ENCODE measurements at regions not wholly inside any gene's neighbourhood (a gene's known extent, or its start where the extent isn't known, plus 50 kb on each side); places are given as distances from the start of the nearest gene placed in this dataset.

DNA sequence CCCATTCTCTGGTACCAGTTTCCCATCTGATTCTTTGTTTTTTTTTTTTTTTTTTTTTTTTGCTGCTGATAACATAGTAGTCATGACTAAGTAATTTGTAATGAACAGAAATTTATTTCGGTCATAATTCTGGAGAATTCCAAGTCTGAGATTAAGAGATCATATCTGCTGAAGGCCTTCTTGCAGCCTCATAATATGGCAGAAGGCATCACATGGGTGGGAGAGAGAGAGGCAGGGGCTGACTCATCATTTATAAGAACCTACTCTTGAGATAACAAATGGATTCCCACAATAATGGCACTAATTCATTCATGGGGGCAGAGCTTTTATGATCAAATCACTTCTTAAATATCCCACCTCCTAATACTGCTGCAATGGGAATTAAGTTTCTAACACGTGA lies 1034.3 kb downstream of the STIM2 start:
- Histone ChIP-seq H3K9ac (ENCODE audit: insufficient read length, low read depth) (no peak overlapping the region), H3K36me3 (ENCODE audit: insufficient read depth, insufficient read length, low read length) (no peaks in the 10 kb centered on the region), H3K4me1 (ENCODE audit: insufficient read depth, insufficient read length) (no peaks in the 10 kb centered on the region), H3K4me3 (ENCODE audit: insufficient read length, low read depth) (no peak overlapping the region), H3K27me3 (ENCODE audit: insufficient read depth, insufficient read length) (no peaks in the 10 kb centered on the region), H3K9me3 (ENCODE audit: insufficient read depth, low read length) (no peaks in the 10 kb centered on the region; the same call in 1 of the 2 replicates)
- no peak for DNase-seq (ENCODE audit: low read depth, low spot score)
- TF ChIP-seq YY1 (IDR thresholded peaks at IDR 0.05; ENCODE audit: insufficient read depth, insufficient read length) (no peak), ZNF274 (IDR thresholded peaks at IDR 0.05; ENCODE audit: low read depth, low read length) (no peak), SUZ12 (IDR thresholded peaks at IDR 0.05; ENCODE audit: extremely low read depth, insufficient read depth, insufficient read length) (no peak)

DNA sequence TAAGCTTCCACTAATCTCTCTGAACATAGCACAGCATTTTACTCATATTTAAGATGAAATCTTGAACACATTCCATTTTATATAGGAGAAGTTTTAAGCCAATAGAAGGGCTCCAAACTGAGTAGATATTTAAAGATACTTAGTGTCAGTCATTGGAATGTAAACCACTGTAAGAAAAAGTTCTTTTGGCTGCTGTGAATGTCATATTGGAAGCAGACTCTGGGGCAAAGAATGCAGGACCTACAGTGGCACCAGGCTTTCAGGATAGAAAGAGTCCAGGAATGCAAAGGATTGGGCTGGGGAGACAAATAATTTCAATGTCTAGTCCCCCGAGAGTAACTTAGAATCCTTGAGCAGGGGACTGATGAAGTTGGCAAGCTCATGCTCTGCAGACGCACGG lies 1047.7 kb downstream of the STIM2 start:
- Histone ChIP-seq H3K9me3 (ENCODE audit: insufficient read depth, low read length) (no peaks in the 10 kb centered on the region), H3K4me1 (ENCODE audit: insufficient read depth, insufficient read length) (no peaks in the 10 kb centered on the region), H3K4me3 (ENCODE audit: insufficient read length, low read depth) (no peak overlapping the region), H3K9ac (ENCODE audit: insufficient read length, low read depth) (no peak overlapping the region), H3K36me3 (ENCODE audit: insufficient read depth, insufficient read length, low read length) (no peaks in the 10 kb centered on the region), H3K27me3 (ENCODE audit: insufficient read depth, insufficient read length) (no peaks in the 10 kb centered on the region)
- no peak for TF ChIP-seq YY1 (IDR thresholded peaks at IDR 0.05; ENCODE audit: insufficient read depth, insufficient read length)
- TF ChIP-seq ZNF274 (IDR thresholded peaks at IDR 0.05; ENCODE audit: low read depth, low read length), result no peak
- no peak for TF ChIP-seq SUZ12 (IDR thresholded peaks at IDR 0.05; ENCODE audit: extremely low read depth, insufficient read depth, insufficient read length)
- no peak for DNase-seq (ENCODE audit: low read depth, low spot score)

DNA sequence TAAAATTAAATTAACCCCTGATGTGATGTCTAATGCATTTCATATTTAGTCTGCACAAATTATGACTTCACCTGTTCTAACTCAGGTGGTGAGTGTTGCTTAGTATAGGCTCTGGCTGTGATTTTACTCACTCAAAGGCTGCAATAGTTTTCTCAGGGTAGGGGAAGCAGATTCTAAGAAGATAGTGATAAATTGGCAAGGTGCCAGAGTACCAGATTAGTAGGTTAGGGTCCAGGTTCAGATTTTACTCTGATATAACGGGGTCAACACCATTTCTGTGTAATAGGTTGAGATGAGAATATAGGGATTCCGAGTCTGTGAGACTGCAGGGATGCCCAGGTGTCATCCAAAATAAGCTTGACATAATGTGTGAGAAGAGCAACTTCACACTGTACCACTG lies 1049.6 kb downstream of the STIM2 start:
- no peak for TF ChIP-seq ZNF274 (IDR thresholded peaks at IDR 0.05; ENCODE audit: low read depth, low read length)
- no peak for TF ChIP-seq YY1 (IDR thresholded peaks at IDR 0.05; ENCODE audit: insufficient read depth, insufficient read length)
- TF ChIP-seq SUZ12 (IDR thresholded peaks at IDR 0.05; ENCODE audit: extremely low read depth, insufficient read depth, insufficient read length), result no peak
- Histone ChIP-seq H3K9me3 (ENCODE audit: insufficient read depth, low read length) (no peaks in the 10 kb centered on the region), H3K36me3 (ENCODE audit: insufficient read depth, insufficient read length, low read length) (no peaks in the 10 kb centered on the region), H3K4me3 (ENCODE audit: insufficient read length, low read depth) (no peak overlapping the region), H3K4me1 (ENCODE audit: insufficient read depth, insufficient read length) (no peaks in the 10 kb centered on the region), H3K9ac (ENCODE audit: insufficient read length, low read depth) (no peak overlapping the region), H3K27me3 (ENCODE audit: insufficient read depth, insufficient read length) (no peaks in the 10 kb centered on the region)
- no peak for DNase-seq (ENCODE audit: low read depth, low spot score)

DNA sequence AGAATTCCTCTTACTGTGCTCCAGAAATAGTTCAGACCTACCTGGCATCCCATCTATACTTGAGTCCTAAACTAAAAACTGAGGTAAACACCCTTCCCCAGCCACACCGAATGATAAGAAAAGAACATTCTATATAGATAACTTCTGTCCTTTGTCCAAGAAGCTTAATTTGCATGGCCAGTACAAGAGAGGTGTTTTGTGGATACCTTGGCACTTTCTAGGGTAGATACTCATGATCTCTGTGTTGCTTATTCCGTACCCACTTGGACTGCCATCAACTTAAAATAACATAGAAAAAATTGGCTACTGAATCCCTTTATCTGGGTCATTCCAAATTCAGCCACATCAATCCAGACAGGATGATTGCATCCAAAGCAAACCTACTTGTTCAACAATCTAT lies 1050.4 kb downstream of the STIM2 start:
- Histone ChIP-seq H3K9me3 (ENCODE audit: insufficient read depth, low read length) (no peaks in the 10 kb centered on the region), H3K4me1 (ENCODE audit: insufficient read depth, insufficient read length) (no peaks in the 10 kb centered on the region)
- TF ChIP-seq SUZ12 (IDR thresholded peaks at IDR 0.05; ENCODE audit: extremely low read depth, insufficient read depth, insufficient read length) (no peak), ZNF274 (IDR thresholded peaks at IDR 0.05; ENCODE audit: low read depth, low read length) (no peak), YY1 (IDR thresholded peaks at IDR 0.05; ENCODE audit: insufficient read depth, insufficient read length) (no peak)

DNA sequence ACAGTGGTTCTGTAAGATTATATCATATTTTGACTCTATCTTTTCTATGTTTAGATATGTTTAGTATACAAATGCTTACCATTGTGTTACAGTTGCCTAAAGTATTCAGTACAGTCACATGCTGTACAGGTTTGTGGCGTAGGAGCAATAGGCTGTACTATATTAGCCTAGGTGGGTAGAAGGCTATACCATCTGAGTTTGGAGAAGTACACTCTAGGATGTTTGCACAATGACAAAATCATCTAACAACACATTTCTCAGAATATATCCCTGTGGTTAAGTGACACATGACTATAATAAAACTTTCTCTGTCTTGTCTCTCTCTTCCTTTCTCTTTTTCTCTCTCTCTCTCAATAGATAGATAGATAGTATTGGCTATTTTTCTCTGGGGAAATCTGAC lies 1053.1 kb downstream of the STIM2 start:
- Histone ChIP-seq H3K4me3 (ENCODE audit: insufficient read length, low read depth) (no peak overlapping the region), H3K9ac (ENCODE audit: insufficient read length, low read depth) (no peak overlapping the region), H3K4me1 (ENCODE audit: insufficient read depth, insufficient read length) (no peaks in the 10 kb centered on the region), H3K36me3 (ENCODE audit: insufficient read depth, insufficient read length, low read length) (no peaks in the 10 kb centered on the region), H3K9me3 (ENCODE audit: insufficient read depth, low read length) (no peaks in the 10 kb centered on the region), H3K27me3 (ENCODE audit: insufficient read depth, insufficient read length) (no peaks in the 10 kb centered on the region)
- no peak for DNase-seq (ENCODE audit: low read depth, low spot score)
- TF ChIP-seq ZNF274 (IDR thresholded peaks at IDR 0.05; ENCODE audit: low read depth, low read length), result no peak
- TF ChIP-seq YY1 (IDR thresholded peaks at IDR 0.05; ENCODE audit: insufficient read depth, insufficient read length), result no peak
- TF ChIP-seq SUZ12 (IDR thresholded peaks at IDR 0.05; ENCODE audit: extremely low read depth, insufficient read depth, insufficient read length), result no peak

More for the DNA sequence above, 1050.4 kb downstream of the STIM2 start:
- no peak overlapping the region for H3K9ac ChIP-seq (ENCODE audit: insufficient read length, low read depth)
- H3K4me3 ChIP-seq (ENCODE audit: insufficient read length, low read depth), result no peak overlapping the region
- H3K36me3 ChIP-seq (ENCODE audit: insufficient read depth, insufficient read length, low read length), result no peaks in the 10 kb centered on the region
- H3K27me3 ChIP-seq (ENCODE audit: insufficient read depth, insufficient read length), result no peaks in the 10 kb centered on the region
- no peak for DNase-seq (ENCODE audit: low read depth, low spot score)

DNA sequence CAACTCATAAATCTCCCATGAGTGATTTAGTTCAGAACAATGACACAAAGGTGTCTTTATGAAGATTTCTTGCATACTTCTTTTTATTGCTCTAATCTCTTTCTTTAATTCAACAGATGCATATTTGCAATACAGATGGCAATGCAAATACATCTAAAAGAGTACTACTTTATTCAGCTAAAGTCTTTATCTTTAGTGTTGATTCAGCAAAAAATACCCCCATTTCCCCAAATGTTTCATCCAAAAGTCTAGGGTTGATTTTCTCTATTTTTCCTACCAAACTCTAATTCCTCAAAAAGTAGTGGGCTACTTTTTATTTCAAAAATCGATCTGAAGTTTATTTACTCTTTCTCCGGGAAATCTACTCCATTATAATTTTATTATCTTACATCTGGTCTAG lies 1055.2 kb downstream of the STIM2 start:
- DNase-seq (ENCODE audit: low read depth, low spot score), result no peak
- H3K36me3 ChIP-seq (ENCODE audit: insufficient read depth, insufficient read length, low read length), result no peaks in the 10 kb centered on the region
- no peaks in the 10 kb centered on the region for H3K4me1 ChIP-seq (ENCODE audit: insufficient read depth, insufficient read length)
- no peak overlapping the region for H3K4me3 ChIP-seq (ENCODE audit: insufficient read length, low read depth)
- H3K9ac ChIP-seq (ENCODE audit: insufficient read length, low read depth), result no peak overlapping the region
- TF ChIP-seq YY1 (IDR thresholded peaks at IDR 0.05; ENCODE audit: insufficient read depth, insufficient read length), result no peak
- H3K9me3 ChIP-seq (ENCODE audit: insufficient read depth, low read length), result no peaks in the 10 kb centered on the region
- H3K27me3 ChIP-seq (ENCODE audit: insufficient read depth, insufficient read length), result no peaks in the 10 kb centered on the region

DNA sequence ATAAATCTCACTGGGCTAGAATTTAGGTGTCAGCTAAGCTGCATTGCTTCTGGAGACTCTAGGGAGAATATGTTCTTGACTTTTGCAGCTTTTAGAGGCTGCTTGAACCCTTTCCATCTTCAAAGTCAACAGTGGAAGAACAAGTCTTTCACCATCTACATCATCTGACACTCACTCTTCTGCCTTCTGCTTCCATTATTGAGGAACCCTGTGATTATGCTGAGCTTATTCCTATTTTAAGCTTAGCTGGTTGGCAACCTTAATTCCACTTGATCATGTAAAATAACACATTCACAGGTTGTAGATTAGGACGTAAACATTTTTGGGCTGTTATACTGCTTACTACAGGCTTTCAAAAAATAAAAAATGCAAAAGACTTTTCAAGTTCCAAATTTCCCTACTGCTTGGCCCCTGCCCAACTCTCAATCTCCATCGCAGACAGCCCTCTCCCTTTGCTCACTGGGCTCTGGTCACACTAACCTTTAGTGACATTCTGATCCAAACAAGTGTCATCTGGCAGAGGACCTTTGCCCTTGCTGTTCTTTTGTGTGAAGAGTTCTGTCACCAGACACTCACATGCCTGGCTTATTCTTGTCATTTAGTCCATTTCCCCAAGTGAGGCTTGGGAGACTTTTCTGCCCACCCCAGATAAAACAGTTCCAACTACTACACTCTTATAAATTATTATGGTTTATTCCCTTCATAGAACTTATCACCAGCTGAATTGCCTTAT lies 1056.0 kb downstream of the STIM2 start:
- no peak overlapping the region for H3K4me3 ChIP-seq (ENCODE audit: insufficient read length, low read depth)
- H3K36me3 ChIP-seq (ENCODE audit: insufficient read depth, insufficient read length, low read length), result no peaks in the 10 kb centered on the region
- H3K9ac ChIP-seq (ENCODE audit: insufficient read length, low read depth), result no peak overlapping the region
- no peaks in the 10 kb centered on the region for H3K9me3 ChIP-seq (ENCODE audit: insufficient read depth, low read length)
- no peaks in the 10 kb centered on the region for H3K27me3 ChIP-seq (ENCODE audit: insufficient read depth, insufficient read length)
- H3K4me1 ChIP-seq (ENCODE audit: insufficient read depth, insufficient read length), result no peaks in the 10 kb centered on the region
- no peak for DNase-seq (ENCODE audit: low read depth, low spot score)
- TF ChIP-seq ZNF274 (IDR thresholded peaks at IDR 0.05; ENCODE audit: low read depth, low read length) (no peak), YY1 (IDR thresholded peaks at IDR 0.05; ENCODE audit: insufficient read depth, insufficient read length) (no peak), SUZ12 (IDR thresholded peaks at IDR 0.05; ENCODE audit: extremely low read depth, insufficient read depth, insufficient read length) (no peak)

Measured in NT2/D1 (cell line).